Heart right ventricle (tissue), 16 donors: ENCODE measurements at regions not wholly inside any gene's neighbourhood (a gene's known extent, or its start where the extent isn't known, plus 50 kb on each side); places are given as distances from the start of the nearest gene placed in this dataset.

Experiments used
- ATAC-seq, 8 donors: fragments of 200-7000 bp; cut with Tn5 transposase; one replicate each; pipeline ENCODE4 v1.9.1; 2020; ENCODE audit warnings: mild to moderate bottlenecking in 8 of 8, moderate library complexity in 8 of 8, moderate number of reproducible peaks in 1 of 8
- DNase-seq, 2 donors: peaks; one replicate each; pipeline ENCODE4 v3.0.0-alpha.2; 2020
- H3K27ac ChIP-seq, 10 donors: fragments of 200-600 bp; sonication (generic) in 2 of 10; one replicate each; pipeline versions ENCODE4 v1.5.0 to v1.8.0; 2020 to 2022; ENCODE audit warnings: mild to moderate bottlenecking in 3 of 10
- H3K27me3 ChIP-seq, 7 donors: fragments of 200-600 bp; one replicate each; pipeline ENCODE4 v1.8.0; 2021 to 2022; ENCODE audit warnings: mild to moderate bottlenecking in 2 of 7
- H3K36me3 ChIP-seq, 9 donors: fragments of 200-600 bp; sonication (generic) in 1 of 9; one replicate each; pipeline versions ENCODE4 v1.5.0 to v1.8.0; 2020 to 2022; ENCODE audit warnings: mild to moderate bottlenecking in 2 of 9
- H3K4me1 ChIP-seq, 9 donors: fragments of 200-600 bp; sonication (generic) in 1 of 9; one replicate each; pipeline versions ENCODE4 v1.5.0 to v1.8.0; 2020 to 2022; ENCODE audit warnings: mild to moderate bottlenecking in 4 of 9
- H3K4me3 ChIP-seq, 10 donors: fragments of 200-600 bp; sonication (generic) in 2 of 10; one replicate each; pipeline versions ENCODE4 v1.5.0 to v1.8.0; 2020 to 2022; ENCODE audit warnings: mild to moderate bottlenecking in 7 of 10, moderate library complexity in 2 of 10
- H3K9me3 ChIP-seq, 11 donors: fragments of 200-600 bp in 10 of 11; sonication (generic) in 2 of 11; one replicate each; pipeline versions ENCODE4 v1.5.0 to v1.8.0; 2013 to 2022; ENCODE audit warnings: mild to moderate bottlenecking in 2 of 11, control low read depth in 1 of 11, moderate library complexity in 1 of 11
- WGBS, 2 donors: extraction: QIAGEN DNeasy Blood & Tissue Kit; methylation state at CpG; one replicate each; pipeline ENCODE4 v1.1.7; 2013; ENCODE audit warnings: inconsistent platforms in 1 of 2; 5-methylcytosine and 5-hydroxymethylcytosine counted together
- intact Hi-C, 10 donors: fragments of 100-400 bp; cut with DNase I; formaldehyde crosslinking; loops; one replicate each; pipeline versions ENCODE4 v1.11.1 to v1.14.2; 2022
- TF ChIP-seq, protein P1 (sequence below), 9 donors: fragments of 200-600 bp; sonication (generic) in 2 of 9; IDR thresholded peaks; one replicate each; pipeline versions ENCODE4 v1.5.0 to v1.8.0; 2021 to 2022; ENCODE audit warnings: antibody characterized with exemption in 9 of 9, mild to moderate bottlenecking in 5 of 9, moderate library complexity in 1 of 9
- donor health status: Arrhythmogenic right ventricular cardiomyopathy.
- donor health status: ischemic (EF 13 %, LVEDD 7.1; RV severe dilation, severe dysfunction).
- donor health status: healthy with polysubstance abuse.
- donor health status: DM: no; HTN: yes; CAD: no.
- donor health status: DM: no; HTN: no; CAD: no.
- donor health status: ischemic (EF 25% LVEDD 6.9; RV normal size, moderate dysfunction).
- donor health status: ischemic (EF 25% LVEDD 5.7; RV mildly dilated, moderate dysfunction).
- donor health status: healthy.
- donor health status: DM: yes; HTN: yes; CAD: no.
- donor health status: Ischemic cardiomyopathy.
- donor health status: ischemic (EF 35%, LVEDD 5.7; RV mildly dilated, moderate dysfunction).
- donor health status: nonischemic (EF 11% LVEDD 7.7; RV severe dilation, severe dysfunction).
- donor health status: DM: yes; HTN: yes; CAD: no.
- donor health status: PGD.
- donor health status: ischemic (EF 29% LVEDD 5.4; RV normal size, mild dysfunction).
- donor health status: nonischemic (EF 23%, LVEDD 6.1; RV moderate dilation, normal function).

- Histone ChIP-seq H3K27me3 (no peaks in the 10 kb centered on the region), H3K4me1 (no peaks in the 10 kb centered on the region), H3K36me3 (no peaks in the 10 kb centered on the region), H3K9me3 (peaks cover 0 to 18% (median 0%) of the 10 kb centered on the region in 11 donors), H3K4me3 (no peak overlapping the region), H3K27ac (no peak overlapping the region)
- intact Hi-C loops = no loop called here
- DNase-seq (no peak), ATAC-seq (no peak)
- TF ChIP-seq, protein P1, sequence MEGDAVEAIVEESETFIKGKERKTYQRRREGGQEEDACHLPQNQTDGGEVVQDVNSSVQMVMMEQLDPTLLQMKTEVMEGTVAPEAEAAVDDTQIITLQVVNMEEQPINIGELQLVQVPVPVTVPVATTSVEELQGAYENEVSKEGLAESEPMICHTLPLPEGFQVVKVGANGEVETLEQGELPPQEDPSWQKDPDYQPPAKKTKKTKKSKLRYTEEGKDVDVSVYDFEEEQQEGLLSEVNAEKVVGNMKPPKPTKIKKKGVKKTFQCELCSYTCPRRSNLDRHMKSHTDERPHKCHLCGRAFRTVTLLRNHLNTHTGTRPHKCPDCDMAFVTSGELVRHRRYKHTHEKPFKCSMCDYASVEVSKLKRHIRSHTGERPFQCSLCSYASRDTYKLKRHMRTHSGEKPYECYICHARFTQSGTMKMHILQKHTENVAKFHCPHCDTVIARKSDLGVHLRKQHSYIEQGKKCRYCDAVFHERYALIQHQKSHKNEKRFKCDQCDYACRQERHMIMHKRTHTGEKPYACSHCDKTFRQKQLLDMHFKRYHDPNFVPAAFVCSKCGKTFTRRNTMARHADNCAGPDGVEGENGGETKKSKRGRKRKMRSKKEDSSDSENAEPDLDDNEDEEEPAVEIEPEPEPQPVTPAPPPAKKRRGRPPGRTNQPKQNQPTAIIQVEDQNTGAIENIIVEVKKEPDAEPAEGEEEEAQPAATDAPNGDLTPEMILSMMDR (IDR thresholded peaks at IDR 0.05) = no peak
- WGBS, 2 donors = 88 to 90% methylated on average over 4 of the region's 4 CpGs
These were observed 56.3 kb upstream of the ZNF521 start for GRCh38 chr18:25408293-25408692.
